H9 (cell line): ENCODE measurements at regions not wholly inside any gene's neighbourhood (a gene's known extent, or its start where the extent isn't known, plus 50 kb on each side); places are given as distances from the start of the nearest gene placed in this dataset.

Experiments
- DNase-seq: peaks from one replicate; pipeline ENCODE4 v3.0.0-alpha.2; 2017
- H2AFZ ChIP-seq: one replicate; pipeline ENCODE4 v1.6.1; 2013; ENCODE audit warnings: mild to moderate bottlenecking, low read length, control low read depth, moderate library complexity
- H2AK5ac ChIP-seq: 2 replicates; pipeline ENCODE4 v1.6.1; 2013; ENCODE audit warnings: low read length, control low read depth, mixed read lengths; ENCODE audit not compliant: insufficient read length
- H2BK120ac ChIP-seq: one replicate; pipeline ENCODE4 v1.6.1; 2013; ENCODE audit warnings: low read depth, mild to moderate bottlenecking, low read length, control low read depth, inconsistent platforms; ENCODE audit not compliant: poor library complexity, severe bottlenecking
- H2BK12ac ChIP-seq: 2 replicates; pipeline ENCODE4 v1.6.1; 2013; ENCODE audit warnings: low read length, control low read depth, mixed read lengths, low read depth; ENCODE audit not compliant: insufficient read length
- H2BK15ac ChIP-seq: 2 replicates; pipeline ENCODE4 v1.6.1; 2013; ENCODE audit warnings: low read depth, low read length, control low read depth
- H2BK20ac ChIP-seq: one replicate; pipeline ENCODE4 v1.6.1; 2013; ENCODE audit warnings: low read depth, mild to moderate bottlenecking, low read length, control low read depth, inconsistent platforms; ENCODE audit not compliant: poor library complexity, severe bottlenecking
- H2BK5ac ChIP-seq: 2 replicates; pipeline ENCODE4 v1.6.1; 2013; ENCODE audit warnings: low read length, control low read depth, mixed read lengths; ENCODE audit not compliant: insufficient read length
- H3K14ac ChIP-seq: 2 replicates; pipeline ENCODE4 v1.6.1; 2013; ENCODE audit warnings: low read length, control low read depth; ENCODE audit not compliant: insufficient read depth
- H3K18ac ChIP-seq: 2 replicates; pipeline ENCODE4 v1.6.1; 2013; ENCODE audit warnings: low read depth, mild to moderate bottlenecking, mixed read lengths, low read length, control low read depth; ENCODE audit not compliant: insufficient read length
- H3K23ac ChIP-seq: 2 replicates; pipeline ENCODE4 v1.6.1; 2013; ENCODE audit warnings: low read length, control low read depth, mixed read lengths, low read depth; ENCODE audit not compliant: insufficient read length
- H3K23me2 ChIP-seq: 2 replicates; pipeline ENCODE4 v1.6.1; 2013; ENCODE audit warnings: low read depth, mild to moderate bottlenecking, mixed read lengths, low read length, control low read depth; ENCODE audit not compliant: insufficient read length, poor library complexity, severe bottlenecking
- H3K27ac ChIP-seq: 2 replicates; pipeline ENCODE4 v1.5.1; 2013; ENCODE audit warnings: low read length, control low read depth, mixed read lengths, low read depth; ENCODE audit not compliant: insufficient read length
- H3K27me3 ChIP-seq: 2 replicates; pipeline ENCODE4 v1.6.1; 2013; ENCODE audit warnings: low read length, control low read depth, inconsistent platforms; ENCODE audit not compliant: insufficient read depth
- H3K4ac ChIP-seq: 2 replicates; pipeline ENCODE4 v1.6.1; 2013; ENCODE audit warnings: low read depth, mild to moderate bottlenecking, control low read depth, inconsistent platforms, low read length, moderate library complexity
- H3K4me1 ChIP-seq: 2 replicates; pipeline ENCODE4 v1.6.1; 2013; ENCODE audit warnings: low read length, control low read depth, inconsistent platforms; ENCODE audit not compliant: insufficient read depth
- H3K4me2 ChIP-seq: 2 replicates; pipeline ENCODE4 v1.6.1; 2013; ENCODE audit warnings: low read length, control low read depth, mixed read lengths; ENCODE audit not compliant: insufficient read length, insufficient read depth
- H3K56ac ChIP-seq: 2 replicates; pipeline ENCODE4 v1.6.1; 2013; ENCODE audit warnings: low read depth, mild to moderate bottlenecking, mixed read lengths, low read length, control low read depth; ENCODE audit not compliant: insufficient read length
- H3K79me1 ChIP-seq: 2 replicates; pipeline ENCODE4 v1.6.1; 2013; ENCODE audit warnings: low read depth, mild to moderate bottlenecking, moderate library complexity, low read length, control low read depth, inconsistent platforms; ENCODE audit not compliant: insufficient read depth, poor library complexity, severe bottlenecking
- H3K79me2 ChIP-seq: 2 replicates; pipeline ENCODE4 v1.6.1; 2013; ENCODE audit warnings: low read length, control low read depth, inconsistent platforms; ENCODE audit not compliant: insufficient read depth
- H3K9ac ChIP-seq: 2 replicates; pipeline ENCODE4 v1.6.1; 2013; ENCODE audit warnings: low read length, control low read depth, mixed read lengths; ENCODE audit not compliant: insufficient read length; ENCODE audit errors: extremely low read depth
- H3K9me3 ChIP-seq: one replicate; pipeline ENCODE4 v1.6.1; 2013; ENCODE audit warnings: low read depth, low read length, inconsistent platforms; ENCODE audit not compliant: control insufficient read depth
- H3T11ph ChIP-seq: one replicate; pipeline ENCODE4 v1.6.1; 2013; ENCODE audit warnings: mild to moderate bottlenecking, low read length, control low read depth, inconsistent platforms
- H4K20me1 ChIP-seq: one replicate; pipeline ENCODE4 v1.6.1; 2013; ENCODE audit not compliant: control insufficient read depth, insufficient read length, insufficient read depth
- H4K5ac ChIP-seq: 2 replicates; pipeline ENCODE4 v1.6.1; 2013; ENCODE audit warnings: low read depth, mild to moderate bottlenecking, mixed read lengths, low read length, control low read depth; ENCODE audit not compliant: insufficient read length
- H4K8ac ChIP-seq: replicated peaks from 2 replicates; pipeline ENCODE4 v1.6.1; 2013; ENCODE audit warnings: low read length, control low read depth, mixed read lengths, low read depth; ENCODE audit not compliant: insufficient read length
- H4K91ac ChIP-seq: 2 replicates; pipeline ENCODE4 v1.6.1; 2013; ENCODE audit warnings: low read depth, mild to moderate bottlenecking, moderate library complexity, mixed read lengths, low read length, control low read depth; ENCODE audit not compliant: insufficient read length
- H3K27ac Mint-ChIP-seq, 3 experiments: 2 replicates in 2 of 3; 3 replicates in 1 of 3; pipeline ENCODE4 v1.8.0; 2020 to 2021; ENCODE audit warnings: mixed read lengths in 3 of 3, mild to moderate bottlenecking in 1 of 3, moderate library complexity in 1 of 3
- H3K27me3 Mint-ChIP-seq: 2 replicates; pipeline ENCODE4 v1.8.0; 2021; ENCODE audit warnings: low read depth, mild to moderate bottlenecking, moderate library complexity, mixed read lengths
- H3K36me3 Mint-ChIP-seq, 3 experiments: 2 replicates in 2 of 3; 3 replicates in 1 of 3; pipeline ENCODE4 v1.8.0; 2020 to 2021; ENCODE audit warnings: low read depth in 3 of 3, mixed read lengths in 3 of 3; ENCODE audit not compliant: insufficient read depth in 1 of 3
- H3K4me1 Mint-ChIP-seq, 2 experiments: 2 replicates each; pipeline ENCODE4 v1.8.0; 2020; ENCODE audit warnings: mixed read lengths in 2 of 2
- H3K4me3 Mint-ChIP-seq, 2 experiments: 2 replicates in 1 of 2; 3 replicates in 1 of 2; pipeline ENCODE4 v1.8.0; 2020 to 2021; ENCODE audit warnings: mild to moderate bottlenecking in 2 of 2, mixed read lengths in 2 of 2, moderate library complexity in 1 of 2
- H3K9me3 Mint-ChIP-seq, 2 experiments: 2 replicates in 1 of 2; 3 replicates in 1 of 2; pipeline ENCODE4 v1.8.0; 2020; ENCODE audit warnings: mild to moderate bottlenecking in 2 of 2, mixed read lengths in 2 of 2, moderate library complexity in 1 of 2
- WGBS: extraction: QIAGEN DNeasy Blood & Tissue Kit; methylation state at CpG from one replicate; pipeline ENCODE4 v1.1.7; 2013; ENCODE audit warnings: missing lambda C conversion rate, low lambda C conversion rate, mixed read lengths; ENCODE audit not compliant: insufficient read length; ENCODE audit errors: extremely low coverage; 5-methylcytosine and 5-hydroxymethylcytosine counted together
- TF ChIP-seq, protein P1 (sequence below): fragments of 200-600 bp; sonication (generic); conservative IDR thresholded peaks from 3 replicates; pipeline ENCODE4 v1.8.0; 2021; ENCODE audit warnings: antibody characterized with exemption, mild to moderate bottlenecking

DNA sequence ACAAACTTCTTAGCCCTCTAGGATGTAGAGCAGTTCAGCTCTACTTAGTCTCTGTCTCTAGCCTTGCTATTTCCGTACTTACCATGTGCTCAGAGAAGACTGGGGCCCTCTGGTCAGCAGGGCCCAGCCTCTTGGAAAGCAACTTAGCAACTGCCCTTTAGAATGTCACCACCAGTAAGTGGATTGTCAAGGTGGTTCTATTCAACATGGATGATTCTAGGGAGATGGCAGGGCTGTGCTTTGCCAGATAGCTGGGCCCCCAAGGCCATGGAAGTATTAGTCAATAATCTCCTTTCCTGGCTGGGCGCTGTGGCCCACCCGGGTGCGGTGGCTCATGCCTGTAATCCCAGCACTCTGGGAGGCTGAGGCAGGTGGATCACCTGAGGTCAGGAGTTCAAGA lies 177.6 kb upstream of the MVB12B start:
- TF ChIP-seq, protein P1, sequence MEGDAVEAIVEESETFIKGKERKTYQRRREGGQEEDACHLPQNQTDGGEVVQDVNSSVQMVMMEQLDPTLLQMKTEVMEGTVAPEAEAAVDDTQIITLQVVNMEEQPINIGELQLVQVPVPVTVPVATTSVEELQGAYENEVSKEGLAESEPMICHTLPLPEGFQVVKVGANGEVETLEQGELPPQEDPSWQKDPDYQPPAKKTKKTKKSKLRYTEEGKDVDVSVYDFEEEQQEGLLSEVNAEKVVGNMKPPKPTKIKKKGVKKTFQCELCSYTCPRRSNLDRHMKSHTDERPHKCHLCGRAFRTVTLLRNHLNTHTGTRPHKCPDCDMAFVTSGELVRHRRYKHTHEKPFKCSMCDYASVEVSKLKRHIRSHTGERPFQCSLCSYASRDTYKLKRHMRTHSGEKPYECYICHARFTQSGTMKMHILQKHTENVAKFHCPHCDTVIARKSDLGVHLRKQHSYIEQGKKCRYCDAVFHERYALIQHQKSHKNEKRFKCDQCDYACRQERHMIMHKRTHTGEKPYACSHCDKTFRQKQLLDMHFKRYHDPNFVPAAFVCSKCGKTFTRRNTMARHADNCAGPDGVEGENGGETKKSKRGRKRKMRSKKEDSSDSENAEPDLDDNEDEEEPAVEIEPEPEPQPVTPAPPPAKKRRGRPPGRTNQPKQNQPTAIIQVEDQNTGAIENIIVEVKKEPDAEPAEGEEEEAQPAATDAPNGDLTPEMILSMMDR = no peak
- no peak overlapping the region for H2BK5ac ChIP-seq

More for the DNA sequence above, 177.6 kb upstream of the MVB12B start:
- Histone ChIP-seq H3K23ac (no peak overlapping the region), H2BK120ac (no peak overlapping the region), H3K79me2 (no peaks in the 10 kb centered on the region), H3K9me3 (no peaks in the 10 kb centered on the region), H2BK12ac (no peak overlapping the region), H3K79me1 (no peaks in the 10 kb centered on the region), H3T11ph (no peak overlapping the region), H4K20me1 (no peaks in the 10 kb centered on the region), H2BK15ac (no peak overlapping the region), H3K9ac (no peak overlapping the region), H3K4me2 (no peak overlapping the region), H3K4me1 (no peaks in the 10 kb centered on the region; the same call in 1 of the 2 replicates), H3K18ac (no peak overlapping the region), H3K23me2 (no peaks in the 10 kb centered on the region), H3K4ac (no peak overlapping the region), H2AFZ (no peak overlapping the region), H2AK5ac (no peak overlapping the region), H3K14ac (no peak overlapping the region), H3K27me3 (peaks cover 7% of the 10 kb centered on the region; the same call in 1 of the 2 replicates), H3K27ac (no peak overlapping the region), H3K56ac (no peak overlapping the region), H2BK20ac (no peak overlapping the region), H4K5ac (no peak overlapping the region), H4K8ac (no peak overlapping the region), H4K91ac (no peak overlapping the region)
- peak; percentile 5 for DNase-seq
- 0 out of 7 replicates have a peak overlapping the region, but pooled peaks of 1 of the 3 experiments have one; percentile 27 for H3K27ac Mint-ChIP-seq
- no peak overlapping the region for H3K4me3 Mint-ChIP-seq
- no peaks in the 10 kb centered on the region for H3K36me3 Mint-ChIP-seq
- no CpG with 5 or more reads among the region's 4 CpGs for WGBS
- peaks cover 88% of the 10 kb centered on the region for H3K27me3 Mint-ChIP-seq
- no peaks in the 10 kb centered on the region; a peak in 1 of 5 replicates for H3K9me3 Mint-ChIP-seq
- peaks cover 16 to 18% of the 10 kb centered on the region in 2 experiments for H3K4me1 Mint-ChIP-seq
